NCI-H510A treated with DMSO at 0.1 percent for 48 hours (cell line): ENCODE measurements at regions not wholly inside any gene's neighbourhood (a gene's known extent, or its start where the extent isn't known, plus 50 kb on each side); places are given as distances from the start of the nearest gene placed in this dataset.
"Not testable (repeated sequence)": the region's sequence is repeated elsewhere in the genome, so short reads cannot be mapped to it uniquely, and the experiment has no call there.

Source experiments
- DNase-seq: peaks from one replicate; lab custom pipeline; 2025; lab: John Stamatoyannopoulos, UW

DNA sequence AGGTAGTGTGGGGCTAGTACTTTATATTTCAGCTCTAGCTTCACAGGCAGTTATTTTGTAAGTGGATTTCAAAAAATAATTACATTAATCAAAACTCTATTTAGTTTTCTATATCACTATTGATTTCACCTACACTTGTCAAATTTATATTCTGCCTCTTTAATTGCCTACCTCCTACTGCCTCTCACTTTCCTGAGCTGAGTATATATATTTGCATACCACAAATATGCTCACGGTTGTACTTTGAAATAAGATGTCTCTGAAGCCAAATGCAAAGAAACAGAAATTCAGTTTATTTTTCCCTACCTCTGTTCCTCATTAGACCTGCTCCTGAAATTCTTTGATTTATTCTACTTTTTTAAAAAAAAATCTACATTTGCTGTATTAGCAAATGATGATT, 309.3 kb upstream of the TGFBR2 start:
- DNase-seq: no peak

DNA sequence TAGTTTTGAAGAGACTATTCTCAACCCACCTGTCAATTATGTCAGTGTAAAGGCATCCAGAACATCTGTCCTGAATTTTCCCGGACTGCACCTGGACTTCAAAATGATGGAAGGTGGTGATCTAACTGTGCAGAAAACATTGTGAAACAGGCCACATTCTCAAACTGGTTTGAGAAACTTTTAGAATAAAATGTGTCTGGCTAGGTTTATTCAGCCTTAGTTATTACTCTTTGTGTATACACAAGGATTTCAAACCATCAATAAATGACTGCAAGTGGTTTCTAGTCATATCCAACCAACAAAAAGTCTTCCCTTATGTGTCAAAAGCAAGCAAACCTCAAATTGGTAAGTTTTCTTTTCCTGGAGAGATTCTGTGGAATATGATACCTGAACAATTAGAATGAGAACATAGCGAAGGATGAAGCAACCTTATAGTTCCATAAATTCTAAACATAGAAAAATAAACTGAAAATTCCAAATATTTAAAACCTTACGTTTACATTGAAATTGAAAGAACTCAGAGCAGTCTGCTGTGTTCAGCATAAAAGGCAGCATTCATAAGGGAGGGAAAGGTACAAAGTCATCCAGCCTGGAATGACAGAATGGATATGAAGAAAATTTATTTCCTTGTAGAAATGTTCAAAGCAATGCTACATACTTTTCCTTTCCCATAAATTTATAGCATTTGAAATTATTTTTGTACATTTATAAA, 306.6 kb upstream of the TGFBR2 start:
- DNase-seq: no peak

DNA sequence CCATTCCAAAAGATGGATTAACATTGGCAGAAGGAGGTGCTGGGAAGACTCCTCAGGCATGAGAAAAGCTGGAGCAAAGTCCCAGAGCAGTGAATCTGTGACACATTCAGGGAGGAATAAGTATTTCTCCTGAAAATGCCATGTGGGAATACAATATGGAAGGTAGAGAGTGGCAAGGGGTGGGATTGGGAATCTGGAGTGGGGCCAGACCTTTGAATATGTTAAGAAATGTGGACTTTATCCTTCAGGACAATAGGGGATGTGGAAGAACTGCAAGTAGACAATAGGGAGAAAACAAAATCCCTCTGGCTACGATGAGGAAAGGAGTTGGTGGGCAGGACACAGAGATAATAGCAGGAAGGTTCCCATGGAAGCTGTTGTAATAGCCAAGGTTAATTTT, 305.6 kb upstream of the TGFBR2 start:
- no peak for DNase-seq

DNA sequence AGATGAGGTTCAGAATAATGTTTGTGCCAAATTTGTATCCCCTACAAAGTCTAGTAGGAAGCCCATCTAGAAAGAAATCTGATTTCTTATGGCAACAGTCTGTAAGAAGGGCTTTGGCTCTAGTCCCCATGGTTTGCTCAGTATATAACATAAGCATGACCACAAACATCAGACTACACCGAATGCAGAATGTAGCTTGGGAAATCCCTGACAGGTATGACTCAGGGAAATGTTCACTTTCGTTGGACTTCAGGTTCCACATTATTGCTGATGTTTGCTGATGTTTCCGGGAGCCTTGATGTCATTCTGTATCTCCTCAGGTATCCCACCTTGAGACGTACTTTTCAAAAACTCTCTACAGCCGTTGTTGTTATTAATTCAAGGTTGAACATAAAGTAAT, 304.4 kb upstream of the TGFBR2 start:
- DNase-seq: no peak

DNA sequence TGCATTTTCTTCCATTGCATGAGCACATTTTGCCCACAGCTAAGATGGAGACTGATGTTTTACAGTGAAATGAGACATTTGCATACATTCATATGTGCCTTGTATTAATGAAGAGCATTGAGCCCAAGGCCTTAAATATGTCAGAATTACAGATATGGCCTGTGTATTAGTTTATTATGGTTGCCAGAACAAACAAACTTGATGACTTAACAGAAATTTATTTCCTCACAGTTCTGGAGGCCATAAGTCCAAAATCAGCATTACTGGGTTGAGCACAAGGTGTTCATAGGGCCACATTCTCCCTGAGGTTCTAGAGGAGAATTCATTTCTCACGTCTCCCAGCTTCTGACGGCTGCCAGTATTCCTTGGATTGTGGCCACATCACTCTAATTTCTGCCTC, 302.6 kb upstream of the TGFBR2 start:
- DNase-seq: no peak

- no peak for DNase-seq
Observed at GRCh38 chr3:30305021-30305420, 301.4 kb upstream of the TGFBR2 start.

DNA sequence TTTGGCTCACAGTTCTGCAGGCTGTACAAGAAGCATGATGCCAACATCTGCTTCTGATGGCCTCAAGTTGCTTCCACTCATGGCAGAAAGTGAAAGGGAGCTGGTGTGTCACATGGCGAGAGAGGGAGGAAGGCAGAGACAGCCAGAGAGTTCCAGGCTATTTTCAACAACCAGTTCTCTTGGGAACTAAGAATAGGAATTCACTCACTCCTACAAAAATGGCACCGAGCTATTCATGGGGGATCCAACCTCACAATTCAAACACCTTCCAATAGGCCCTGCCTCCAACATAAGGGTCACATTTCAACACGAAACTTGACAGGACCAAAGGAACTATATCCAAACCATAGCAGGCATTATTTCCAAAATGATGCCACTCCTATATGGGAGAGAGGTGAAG, 299.5 kb upstream of the TGFBR2 start:
- no peak for DNase-seq

DNA sequence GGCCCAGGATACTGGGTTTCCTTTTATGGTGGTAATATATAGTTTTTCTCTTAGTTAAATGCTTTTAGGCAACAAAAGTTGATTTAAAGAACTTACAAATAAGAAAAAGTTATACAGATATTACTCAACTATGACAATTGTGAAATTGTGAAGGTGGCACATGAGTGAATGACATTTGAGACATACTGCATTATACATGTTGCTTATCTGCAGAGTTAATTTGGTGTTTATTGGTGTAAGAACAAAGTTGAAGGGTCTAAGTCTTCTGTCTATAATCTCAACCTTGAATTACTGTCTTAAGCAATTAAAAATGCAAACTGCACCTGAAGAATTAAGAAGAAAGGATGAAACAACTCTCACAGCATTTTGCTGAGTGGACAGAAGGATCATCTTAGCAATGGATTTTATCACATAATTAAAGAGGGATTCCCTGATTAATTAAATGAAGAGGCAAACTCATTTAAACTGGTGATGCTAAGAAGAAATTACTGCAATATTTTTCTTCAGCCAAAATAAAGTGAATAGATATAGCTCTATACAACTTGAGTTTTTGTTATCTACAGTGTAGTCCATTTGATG, 298.9 kb upstream of the TGFBR2 start:
- DNase-seq: no peak

DNA sequence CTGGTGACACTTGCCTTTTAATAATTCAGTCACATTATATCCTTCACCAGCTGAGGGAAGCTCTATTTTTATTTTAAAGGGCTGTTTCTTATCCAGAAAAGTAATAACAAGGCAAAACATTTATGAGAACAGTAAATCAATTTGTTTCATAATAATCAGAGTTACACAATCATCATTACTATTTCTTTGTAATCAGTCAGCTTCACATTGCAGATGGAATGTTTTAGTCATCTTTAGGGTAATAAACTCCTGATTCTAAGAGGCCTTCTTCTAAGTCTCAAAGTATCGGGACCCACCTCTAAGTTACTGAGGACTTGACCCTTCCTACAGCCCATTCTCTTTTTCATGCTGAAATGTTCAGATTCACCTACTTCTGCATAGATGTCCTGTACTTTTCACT, 298.3 kb upstream of the TGFBR2 start:
- DNase-seq: no peak

DNA sequence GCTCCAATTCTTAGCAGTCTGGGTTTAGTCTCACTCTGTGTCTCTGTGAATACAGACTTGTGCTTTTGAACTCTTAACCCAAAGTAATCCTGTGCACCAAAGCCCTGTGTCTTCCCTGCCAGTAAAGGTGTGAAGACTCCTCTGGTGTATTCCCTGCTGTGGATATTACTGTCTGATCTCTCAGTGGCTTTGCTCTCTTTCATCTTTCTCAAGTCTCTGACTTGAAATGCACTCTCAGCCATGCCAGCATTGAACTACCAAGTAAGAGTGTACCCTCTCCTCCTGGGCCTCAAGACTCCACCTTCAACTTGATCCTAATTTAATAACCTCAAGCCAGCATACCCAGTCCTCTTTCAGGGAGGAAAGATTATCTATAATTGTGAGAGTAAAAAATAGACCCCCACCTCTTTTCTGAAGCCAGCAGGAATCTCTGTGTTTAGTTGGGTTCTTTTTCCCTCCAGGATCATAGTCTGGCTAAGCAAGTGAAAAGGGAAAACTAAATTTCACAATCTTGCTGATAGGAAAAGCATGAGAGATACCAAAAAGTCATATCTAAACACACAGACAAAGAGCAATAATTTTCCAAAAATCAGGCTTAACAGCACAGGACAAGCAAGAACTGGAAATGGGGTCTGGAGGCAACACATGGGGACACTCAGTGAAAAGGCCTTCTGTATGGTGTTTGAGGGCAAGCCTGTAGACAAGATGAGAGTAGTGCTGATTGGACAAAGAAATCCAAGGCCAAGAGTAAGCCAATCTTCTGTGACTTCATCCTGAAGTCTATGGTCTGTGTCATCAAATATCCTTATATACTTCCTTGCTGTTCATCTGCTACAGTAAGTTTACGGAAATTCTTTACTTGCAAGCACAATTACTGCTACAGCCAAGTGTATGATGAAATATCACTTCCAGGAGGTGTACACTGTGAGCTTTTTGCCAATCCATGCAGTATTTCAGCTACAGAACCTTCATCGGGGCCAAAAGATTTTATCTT, 296.1 kb upstream of the TGFBR2 start:
- DNase-seq: no peak

DNA sequence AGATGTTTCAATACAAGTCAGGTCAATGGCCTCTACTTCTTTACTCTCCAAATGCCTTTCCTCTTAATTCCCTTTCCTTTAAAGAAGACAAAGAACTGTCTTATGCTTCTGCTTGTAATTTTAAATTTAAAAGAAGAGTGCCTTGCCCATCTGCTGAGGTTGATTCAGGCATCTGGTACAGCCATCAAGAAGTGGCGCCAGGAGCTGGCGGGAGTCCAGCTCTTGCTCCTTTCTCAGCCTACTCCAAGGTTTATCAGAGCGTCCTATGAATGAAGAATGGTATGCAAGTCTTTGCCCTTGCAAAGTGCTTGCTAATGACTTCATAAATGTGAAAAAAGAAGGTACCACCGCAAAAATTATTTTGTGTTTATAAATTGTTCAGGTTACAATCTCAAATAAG, 294.6 kb upstream of the TGFBR2 start:
- no peak for DNase-seq

GRCh38 chr3:30313840-30314239, 292.6 kb upstream of the TGFBR2 start:
- DNase-seq: no peak

DNA sequence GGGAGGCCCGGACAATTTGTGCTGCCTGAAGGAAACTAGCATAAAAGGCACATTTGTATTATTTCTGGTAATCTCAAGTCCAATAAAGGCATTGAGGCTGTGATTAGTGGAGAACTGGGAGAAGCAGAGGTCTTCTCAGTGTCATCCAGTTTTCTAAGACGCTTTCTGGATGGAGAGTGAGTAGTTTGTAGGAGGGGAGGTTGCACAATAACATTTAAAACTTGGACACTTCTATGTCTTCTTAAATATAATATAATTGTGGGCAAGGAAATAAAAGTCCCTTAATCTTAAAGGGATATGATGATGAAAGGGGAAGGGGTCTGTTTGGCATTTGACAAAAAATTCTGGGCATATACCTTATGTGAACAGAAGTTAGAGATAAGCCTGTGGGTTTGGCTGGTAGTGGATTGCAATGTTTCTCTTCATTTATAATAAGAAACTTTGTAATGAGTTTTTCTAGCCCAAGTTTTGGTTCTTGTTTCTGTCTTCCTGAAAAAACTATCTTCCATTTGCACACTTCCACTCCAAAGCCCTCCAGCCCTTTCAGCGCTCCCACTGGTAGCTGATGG, 291.6 kb upstream of the TGFBR2 start:
- no peak for DNase-seq

DNA sequence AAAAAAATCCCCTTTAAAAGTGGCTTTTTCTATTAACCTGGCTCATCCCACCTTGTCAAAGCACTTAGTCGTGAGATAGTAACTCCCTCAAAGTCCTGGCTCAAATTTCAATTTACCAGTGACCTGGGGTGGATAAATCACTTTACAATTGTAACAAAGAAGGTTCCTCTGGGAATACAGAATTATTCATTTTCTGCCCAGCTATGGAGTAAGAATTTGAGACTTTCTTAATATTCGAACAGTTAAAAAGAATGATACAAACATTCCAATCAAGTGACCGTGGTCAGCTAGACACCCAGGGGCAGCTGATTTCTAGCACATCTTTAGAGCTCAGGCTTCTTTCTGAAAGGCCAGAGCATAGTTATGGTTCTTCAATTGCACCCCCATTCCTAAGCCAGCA, 291.0 kb upstream of the TGFBR2 start:
- DNase-seq: no peak

DNA sequence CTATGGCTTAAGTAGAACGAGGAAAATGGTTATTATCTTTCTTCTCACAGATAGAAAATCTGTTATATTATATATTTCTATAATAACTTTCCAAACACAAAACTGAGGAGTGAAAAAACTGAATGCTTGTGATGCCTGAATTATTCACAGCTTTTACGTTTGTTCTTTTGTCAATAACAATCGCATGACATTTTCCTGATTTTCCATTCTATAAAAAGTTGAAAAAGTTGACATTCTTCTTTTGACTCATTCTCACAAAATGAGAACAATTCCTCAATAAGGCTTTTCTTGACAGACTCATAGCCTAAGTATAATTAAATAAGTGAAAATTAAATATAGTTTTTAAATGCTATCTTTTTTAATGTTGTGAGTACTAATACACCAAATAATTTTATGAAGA, 288.8 kb upstream of the TGFBR2 start:
- DNase-seq: no peak

DNA sequence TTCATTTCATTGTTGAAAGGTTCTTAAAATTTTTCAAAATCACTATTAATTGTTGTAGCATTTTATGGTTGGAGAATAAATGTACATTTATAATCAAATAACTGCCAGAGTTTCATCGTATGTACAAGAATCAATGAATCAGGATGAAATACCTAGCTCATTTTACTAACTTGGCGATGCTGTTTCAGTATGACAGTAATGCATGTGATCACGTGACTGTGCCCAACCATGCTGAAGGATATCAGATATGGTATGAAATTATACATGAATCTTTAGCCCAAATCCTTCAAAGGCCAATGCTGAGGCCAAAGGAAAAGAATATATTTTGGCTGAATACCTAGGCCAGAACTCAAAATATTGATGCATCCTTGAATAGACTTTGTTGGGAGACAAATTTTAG, 288.3 kb upstream of the TGFBR2 start:
- no peak for DNase-seq

GRCh38 chr3:30319713-30320112, 286.7 kb upstream of the TGFBR2 start:
- DNase-seq: no peak

GRCh38 chr3:30320392-30320791, 286.0 kb upstream of the TGFBR2 start:
- DNase-seq: no peak

DNA sequence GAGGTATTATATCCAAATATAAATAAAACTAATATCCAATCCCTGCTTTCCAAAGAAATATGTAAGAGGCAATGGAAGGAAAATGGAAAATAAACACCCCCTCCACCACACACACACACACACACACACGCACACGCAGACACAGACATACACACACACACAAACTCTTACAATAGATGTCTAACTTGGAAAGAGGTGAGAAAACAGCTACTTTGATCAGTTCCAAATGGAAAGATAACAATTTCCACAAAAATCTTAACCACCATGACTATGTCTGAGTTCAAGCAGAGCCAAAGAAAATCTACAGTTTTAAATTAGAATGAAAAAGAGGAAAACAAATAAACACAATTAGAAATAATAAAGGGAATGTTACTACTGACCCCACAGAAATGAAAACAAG, 285.3 kb upstream of the TGFBR2 start:
- DNase-seq: no peak

DNA sequence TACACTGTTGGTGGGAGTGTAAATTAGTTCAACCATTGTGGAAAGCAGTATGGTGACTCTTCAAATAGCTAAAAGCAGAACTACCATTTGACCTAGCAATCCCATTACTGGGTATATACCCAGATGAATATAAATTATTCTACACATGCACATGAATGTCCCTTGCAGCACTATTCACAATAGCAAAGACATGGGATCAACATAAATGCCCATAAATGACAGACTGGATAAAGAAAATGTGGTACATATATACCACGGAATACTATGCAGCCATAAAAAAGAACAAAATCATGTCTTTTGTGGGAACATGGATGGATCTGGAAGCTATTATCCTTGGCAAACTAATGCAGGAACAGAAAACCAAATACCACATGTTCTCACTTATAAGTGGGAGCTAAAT, 282.8 kb upstream of the TGFBR2 start:
- DNase-seq: not testable (repeated sequence)

DNA sequence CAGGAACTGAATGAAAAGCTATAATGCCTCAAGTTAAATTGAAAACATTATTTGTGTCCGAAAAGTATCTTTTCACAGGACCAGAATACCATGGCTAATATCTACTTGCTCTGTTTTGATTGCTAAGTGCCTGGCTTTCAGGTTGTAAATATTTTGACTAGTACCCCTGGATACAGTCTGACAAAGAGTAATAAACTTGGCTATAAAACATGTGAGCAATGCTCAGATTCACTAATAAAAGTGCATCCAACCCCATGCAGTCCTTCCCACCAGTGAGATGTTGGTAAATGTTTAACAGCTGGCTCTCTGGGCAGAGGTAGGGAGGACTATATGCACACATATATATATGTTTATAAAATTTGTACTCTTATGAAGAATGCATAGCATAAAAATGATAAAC, 281.8 kb upstream of the TGFBR2 start:
- DNase-seq: no peak

DNA sequence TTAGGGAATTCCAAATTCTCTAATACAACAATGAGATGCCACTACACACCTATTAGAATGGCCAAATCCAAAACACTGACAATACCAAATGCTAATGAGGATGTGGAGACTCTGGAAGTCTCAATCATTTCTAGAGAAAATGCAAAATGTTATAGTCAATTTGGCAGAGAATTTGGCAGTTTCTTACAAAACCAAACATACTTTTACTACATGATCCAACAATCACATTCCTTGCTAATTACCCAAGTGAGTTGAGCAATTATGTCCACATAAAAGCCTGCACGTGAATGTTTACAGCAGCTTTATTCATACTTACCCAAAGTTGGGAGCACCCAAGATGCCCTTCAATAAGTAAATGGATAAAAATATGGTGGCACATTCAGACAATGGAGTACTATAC, 278.4 kb upstream of the TGFBR2 start:
- DNase-seq: not testable (repeated sequence)

GRCh38 chr3:30328935-30329334, 277.5 kb upstream of the TGFBR2 start:
- DNase-seq: not testable (repeated sequence)
